HG03095 (cell line): ENCODE measurements at regions not wholly inside any gene's neighbourhood (a gene's known extent, or its start where the extent isn't known, plus 50 kb on each side); places are given as distances from the start of the nearest gene placed in this dataset.

Experiments used
- ATAC-seq: cut with Tn5 transposase; IDR thresholded peaks from one replicate; pipeline ENCODE4 v1.9.1; 2021; ENCODE audit warnings: moderate library complexity; ENCODE audit not compliant: unreplicated experiment

- no peak for ATAC-seq
Measured at GRCh38 chr18:25454730-25455129, 102.8 kb upstream of the ZNF521 start.

- ATAC-seq, result no peak
Measured at GRCh38 chr18:25454270-25454659, 102.3 kb upstream of the ZNF521 start.

GRCh38 chr18:25453556-25454269 lies 101.7 kb upstream of the ZNF521 start:
- ATAC-seq, result no peak

GRCh38 chr18:25451077-25451658 lies 99.2 kb upstream of the ZNF521 start:
- no peak for ATAC-seq

GRCh38 chr18:25449046-25449445 lies 97.1 kb upstream of the ZNF521 start:
- no peak for ATAC-seq

GRCh38 chr18:25446972-25447371 lies 95.0 kb upstream of the ZNF521 start:
- no peak for ATAC-seq

- ATAC-seq, result no peak
Measured at GRCh38 chr18:25445430-25445829, 93.5 kb upstream of the ZNF521 start.

- ATAC-seq, result no peak
Measured at GRCh38 chr18:25443776-25444175, 91.8 kb upstream of the ZNF521 start.

GRCh38 chr18:25435149-25435782 lies 83.3 kb upstream of the ZNF521 start:
- ATAC-seq, result no peak

GRCh38 chr18:25434745-25435144 lies 82.8 kb upstream of the ZNF521 start:
- ATAC-seq, result no peak

GRCh38 chr18:25433590-25433989 lies 81.6 kb upstream of the ZNF521 start:
- no peak for ATAC-seq

- no peak for ATAC-seq
Measured at GRCh38 chr18:25425024-25425423, 73.1 kb upstream of the ZNF521 start.

- no peak for ATAC-seq
Measured at GRCh38 chr18:25423760-25424159, 71.8 kb upstream of the ZNF521 start.

GRCh38 chr18:25423267-25423666 lies 71.3 kb upstream of the ZNF521 start:
- no peak for ATAC-seq

GRCh38 chr18:25422230-25422629 lies 70.3 kb upstream of the ZNF521 start:
- ATAC-seq, result no peak

GRCh38 chr18:25420077-25420825 lies 68.3 kb upstream of the ZNF521 start:
- no peak for ATAC-seq

- ATAC-seq, result no peak
Measured at GRCh38 chr18:25416374-25416773, 64.4 kb upstream of the ZNF521 start.

- ATAC-seq, result no peak
Measured at GRCh38 chr18:25409971-25410370, 58.0 kb upstream of the ZNF521 start.

GRCh38 chr18:25408293-25408692 lies 56.3 kb upstream of the ZNF521 start:
- ATAC-seq, result no peak
